ENCODE measurements at regions not wholly inside any gene's neighbourhood (a gene's known extent, or its start where the extent isn't known, plus 50 kb on each side); places are given as distances from the start of the nearest gene placed in this dataset.

GRCh38 chr16:87180069-87180468 lies 137.1 kb downstream of the C16orf95 start:
- no peak for TF ChIP-seq FOXP2 (optimal IDR thresholded peaks at IDR 0.05; ENCODE audit: borderline replicate concordance, extremely low read depth, extremely low read length, insufficient read depth)
- no peak for TF ChIP-seq REST (IDR thresholded peaks at IDR 0.05; ENCODE audit: insufficient read depth in 1 of 2, low read depth in 2 of 2, low read length in 2 of 2)
- no peak for TF ChIP-seq POLR2AphosphoS5 (IDR thresholded peaks at IDR 0.05; ENCODE audit: low read depth, low read length)
- no peak for TF ChIP-seq TAF1 (IDR thresholded peaks at IDR 0.05; ENCODE audit: borderline replicate concordance, insufficient read depth, low read length)
- no peak for TF ChIP-seq SIN3A (IDR thresholded peaks at IDR 0.05; ENCODE audit: borderline replicate concordance, insufficient read depth, low read length)

- TF ChIP-seq FOXP2 (optimal IDR thresholded peaks at IDR 0.05; ENCODE audit: borderline replicate concordance, extremely low read depth, extremely low read length, insufficient read depth) (no peak), REST (IDR thresholded peaks at IDR 0.05; ENCODE audit: insufficient read depth in 1 of 2, low read depth in 2 of 2, low read length in 2 of 2) (no peak), POLR2AphosphoS5 (IDR thresholded peaks at IDR 0.05; ENCODE audit: low read depth, low read length) (no peak), SIN3A (IDR thresholded peaks at IDR 0.05; ENCODE audit: borderline replicate concordance, insufficient read depth, low read length) (no peak), TAF1 (IDR thresholded peaks at IDR 0.05; ENCODE audit: borderline replicate concordance, insufficient read depth, low read length) (no peak)
Observed at GRCh38 chr16:87182759-87183158, 134.4 kb downstream of the C16orf95 start.

- TF ChIP-seq REST (IDR thresholded peaks at IDR 0.05; ENCODE audit: insufficient read depth in 1 of 2, low read depth in 2 of 2, low read length in 2 of 2), result no peak
- TF ChIP-seq SIN3A (IDR thresholded peaks at IDR 0.05; ENCODE audit: borderline replicate concordance, insufficient read depth, low read length), result no peak
- no peak for TF ChIP-seq TAF1 (IDR thresholded peaks at IDR 0.05; ENCODE audit: borderline replicate concordance, insufficient read depth, low read length)
- no peak for TF ChIP-seq FOXP2 (optimal IDR thresholded peaks at IDR 0.05; ENCODE audit: borderline replicate concordance, extremely low read depth, extremely low read length, insufficient read depth)
- no peak for TF ChIP-seq POLR2AphosphoS5 (IDR thresholded peaks at IDR 0.05; ENCODE audit: low read depth, low read length)
Observed at GRCh38 chr16:87183647-87184046, 133.5 kb downstream of the C16orf95 start.

- TF ChIP-seq TAF1 (IDR thresholded peaks at IDR 0.05; ENCODE audit: borderline replicate concordance, insufficient read depth, low read length), result no peak
- no peak for TF ChIP-seq SIN3A (IDR thresholded peaks at IDR 0.05; ENCODE audit: borderline replicate concordance, insufficient read depth, low read length)
- no peak for TF ChIP-seq POLR2AphosphoS5 (IDR thresholded peaks at IDR 0.05; ENCODE audit: low read depth, low read length)
- TF ChIP-seq REST (IDR thresholded peaks at IDR 0.05; ENCODE audit: insufficient read depth in 1 of 2, low read depth in 2 of 2, low read length in 2 of 2), result no peak
- no peak for TF ChIP-seq FOXP2 (optimal IDR thresholded peaks at IDR 0.05; ENCODE audit: borderline replicate concordance, extremely low read depth, extremely low read length, insufficient read depth)
Observed at GRCh38 chr16:87185308-87185707, 131.9 kb downstream of the C16orf95 start.

GRCh38 chr16:87185983-87186382 lies 131.2 kb downstream of the C16orf95 start:
- no peak for TF ChIP-seq FOXP2 (optimal IDR thresholded peaks at IDR 0.05; ENCODE audit: borderline replicate concordance, extremely low read depth, extremely low read length, insufficient read depth)
- no peak for TF ChIP-seq SIN3A (IDR thresholded peaks at IDR 0.05; ENCODE audit: borderline replicate concordance, insufficient read depth, low read length)
- no peak for TF ChIP-seq TAF1 (IDR thresholded peaks at IDR 0.05; ENCODE audit: borderline replicate concordance, insufficient read depth, low read length)
- TF ChIP-seq POLR2AphosphoS5 (IDR thresholded peaks at IDR 0.05; ENCODE audit: low read depth, low read length), result no peak
- no peak for TF ChIP-seq REST (IDR thresholded peaks at IDR 0.05; ENCODE audit: insufficient read depth in 1 of 2, low read depth in 2 of 2, low read length in 2 of 2)
